Activated T-cell treated with anti-CD3 and anti-CD28 coated beads for 48 hours (primary cell): ENCODE measurements at regions not wholly inside any gene's neighbourhood (a gene's known extent, or its start where the extent isn't known, plus 50 kb on each side); places are given as distances from the start of the nearest gene placed in this dataset.
"Not testable (repeated sequence)": the region's sequence is repeated elsewhere in the genome, so short reads cannot be mapped to it uniquely, and the experiment has no call there.

Experiments
- DNase-seq: peaks from one replicate; pipeline ENCODE4 v3.0.0-alpha.2; 2020; ENCODE audit warnings: low read depth

DNA sequence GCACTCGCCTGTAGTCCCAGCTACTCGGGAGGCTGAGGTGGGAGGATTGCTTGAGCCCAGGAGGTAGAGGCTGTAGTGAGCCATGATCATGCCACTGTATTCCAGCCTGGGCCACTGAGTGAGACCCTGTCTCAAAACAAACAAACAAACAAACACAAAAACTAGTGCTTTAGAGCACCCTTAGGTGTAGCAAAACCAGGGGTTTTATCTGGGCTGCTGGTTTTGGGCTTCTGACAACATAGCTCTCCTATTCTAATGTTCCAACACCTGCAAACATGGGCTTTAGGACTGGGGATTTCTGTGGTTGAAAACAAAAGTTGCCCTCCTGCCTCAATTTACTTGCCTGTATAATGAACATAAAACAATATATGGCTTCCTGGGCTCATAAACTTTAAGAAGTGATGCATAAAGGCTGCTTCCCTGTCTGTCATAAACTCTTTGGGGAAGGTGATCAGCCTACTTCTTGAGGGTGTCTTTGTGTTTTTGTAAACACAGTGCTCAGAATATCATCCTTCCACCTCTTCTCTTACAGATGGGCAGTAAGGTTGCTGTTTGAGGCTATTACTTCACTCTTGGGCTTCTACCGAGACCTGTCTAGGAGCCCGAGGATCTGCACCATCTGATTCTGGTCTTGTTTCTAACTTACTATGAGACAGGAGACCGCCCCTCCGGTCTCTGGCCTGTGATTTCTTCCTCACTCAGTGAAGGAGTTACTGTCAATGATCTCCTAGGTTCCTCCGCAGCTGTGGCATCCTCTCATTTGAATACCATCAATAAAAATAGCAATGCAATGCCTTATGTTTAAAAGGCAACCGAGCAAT is 246.5 kb downstream of the MYCN start:
- DNase-seq: no peak

DNA sequence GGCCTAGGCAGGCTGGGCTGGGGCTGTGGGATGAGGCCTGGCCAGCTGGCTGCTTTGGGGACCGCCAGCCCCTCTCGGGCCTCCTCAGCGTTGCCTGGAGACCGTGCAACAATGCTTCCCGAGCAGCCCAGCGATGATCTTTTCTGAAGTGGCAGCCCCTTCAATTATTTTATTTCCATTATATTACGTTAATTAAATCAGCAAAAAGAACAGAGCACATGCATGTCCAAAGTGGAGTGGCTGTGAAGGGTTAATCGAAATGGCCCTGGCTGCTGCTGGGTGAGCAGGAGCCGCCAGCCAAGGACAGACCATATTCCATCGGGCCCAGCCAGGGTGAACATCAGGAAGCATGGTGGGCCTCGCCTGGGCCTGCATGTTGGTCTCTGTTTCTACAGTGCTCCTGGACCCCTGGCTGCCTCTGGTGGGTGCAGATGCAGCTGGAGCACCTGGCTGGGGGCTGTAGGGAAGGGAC is 245.5 kb downstream of the MYCN start:
- no peak for DNase-seq

DNA sequence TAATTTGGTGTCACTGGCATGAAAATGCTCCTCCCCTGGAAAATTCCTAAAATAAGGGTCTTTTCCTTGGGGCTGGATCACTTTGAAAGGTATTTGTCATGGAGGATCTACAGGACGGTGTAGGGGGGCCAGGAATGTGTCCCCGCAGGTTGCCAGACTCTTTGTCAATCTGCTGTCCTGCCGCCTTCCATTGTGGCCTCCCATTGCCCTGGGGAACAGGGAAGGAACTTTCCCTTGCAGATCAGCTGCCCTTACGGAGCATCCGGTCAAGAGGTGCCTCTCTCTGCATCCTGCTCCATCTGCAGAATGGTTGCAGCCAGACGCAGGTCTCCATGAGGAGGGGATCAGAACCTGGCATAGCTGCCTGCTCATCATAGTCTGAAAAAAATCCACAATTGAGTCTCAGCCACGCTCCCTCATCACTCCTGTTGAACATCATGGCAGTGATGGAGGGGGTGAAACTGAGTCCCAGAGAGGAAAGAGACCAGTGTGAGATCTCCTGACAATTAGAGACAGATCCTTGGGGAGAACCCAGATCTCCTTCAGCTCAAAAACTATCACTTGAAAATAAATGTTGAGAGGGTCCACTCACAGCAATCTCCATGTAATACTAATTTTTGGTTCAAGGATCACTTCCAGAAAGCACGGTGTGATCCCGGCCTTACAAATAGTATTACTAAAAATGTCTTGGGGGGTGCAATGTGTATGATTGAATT is 244.8 kb downstream of the MYCN start:
- no peak for DNase-seq

DNA sequence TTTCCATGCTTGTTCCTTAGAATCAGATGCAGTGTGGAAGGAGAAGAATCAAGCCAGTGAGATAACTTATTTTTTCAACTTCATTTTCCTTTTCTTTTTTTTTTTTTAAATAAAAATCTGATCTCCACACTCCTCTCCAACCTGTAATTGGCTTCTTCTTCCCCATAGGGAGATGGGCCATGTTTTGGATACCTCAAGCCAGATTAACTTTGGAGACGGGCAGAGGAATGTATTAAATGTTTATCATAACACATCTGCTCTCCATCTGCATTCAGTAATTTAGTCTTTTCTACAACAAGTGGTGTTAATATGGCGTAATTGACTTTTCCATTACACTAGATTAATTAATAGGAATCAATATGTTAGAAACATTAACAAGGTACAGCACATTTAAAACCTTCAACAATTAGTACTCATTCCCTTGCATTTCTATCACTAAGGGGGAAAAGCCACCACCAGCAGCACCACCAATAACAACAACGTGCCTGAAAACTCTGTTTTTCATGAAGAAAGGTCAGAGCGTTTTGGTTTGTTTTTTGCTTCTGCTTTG is 244.1 kb downstream of the MYCN start:
- no peak for DNase-seq

DNA sequence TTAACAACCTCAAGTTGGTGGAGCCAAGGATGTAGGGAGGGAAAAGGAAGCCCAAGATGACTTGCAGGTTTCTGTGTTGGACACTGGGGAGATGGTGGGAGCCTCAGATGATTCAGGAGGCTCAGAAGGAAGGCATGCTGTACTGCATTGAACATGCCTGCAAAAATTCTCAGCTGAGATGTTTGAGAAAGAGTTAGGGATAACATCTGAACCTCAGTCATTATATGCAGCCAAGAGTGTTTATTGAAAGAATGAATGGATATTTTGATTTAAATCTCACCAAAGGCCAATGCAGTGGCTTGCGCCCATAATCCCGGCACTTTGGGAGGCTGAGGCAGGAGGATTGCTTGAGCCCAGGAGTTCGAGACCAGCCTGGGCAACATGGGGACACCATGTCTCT is 243.0 kb downstream of the MYCN start:
- DNase-seq: no peak

DNA sequence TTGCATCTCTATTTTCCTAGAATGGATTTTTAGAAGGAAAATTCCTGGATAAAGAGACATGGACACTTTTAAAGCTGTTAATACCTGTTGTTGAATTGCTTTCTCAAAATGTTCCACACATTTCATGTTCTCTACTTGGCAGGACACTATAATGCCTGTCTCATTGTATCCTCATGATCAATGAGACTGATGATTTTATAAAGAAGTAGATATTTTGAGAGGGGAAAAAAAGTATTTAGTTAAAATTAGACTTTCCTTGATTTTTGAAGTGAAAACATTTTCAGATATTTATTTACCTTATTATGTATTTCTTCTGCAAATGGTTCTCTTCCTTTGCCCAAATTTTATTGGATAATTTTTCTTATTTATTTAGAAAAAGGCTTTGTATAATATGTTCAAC is 242.5 kb downstream of the MYCN start:
- no peak for DNase-seq

DNA sequence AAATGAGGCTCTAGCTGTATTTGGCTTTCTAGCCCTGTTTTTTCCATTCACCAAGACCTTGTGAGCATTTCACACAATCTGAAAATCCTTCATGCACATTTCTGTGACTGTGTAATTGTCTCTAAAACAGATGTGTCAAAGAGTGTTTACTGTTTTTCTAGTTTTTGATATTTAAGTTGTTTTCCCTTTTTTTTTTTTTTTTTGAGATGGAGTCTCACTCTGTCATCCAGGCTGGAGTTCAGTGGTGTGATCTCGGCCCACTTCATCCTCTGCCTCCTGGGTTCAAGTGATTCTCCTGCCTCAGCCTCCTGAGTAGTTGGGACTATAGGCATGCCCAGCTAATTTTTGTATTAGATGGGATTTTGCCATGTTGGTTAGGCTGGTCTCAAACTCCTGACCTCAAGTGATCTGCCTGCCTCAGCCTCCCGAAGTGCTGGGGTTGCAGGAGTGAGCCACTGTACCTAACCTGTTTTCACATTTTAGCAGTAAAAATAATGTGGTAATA is 242.0 kb downstream of the MYCN start:
- not testable (repeated sequence) for DNase-seq

DNA sequence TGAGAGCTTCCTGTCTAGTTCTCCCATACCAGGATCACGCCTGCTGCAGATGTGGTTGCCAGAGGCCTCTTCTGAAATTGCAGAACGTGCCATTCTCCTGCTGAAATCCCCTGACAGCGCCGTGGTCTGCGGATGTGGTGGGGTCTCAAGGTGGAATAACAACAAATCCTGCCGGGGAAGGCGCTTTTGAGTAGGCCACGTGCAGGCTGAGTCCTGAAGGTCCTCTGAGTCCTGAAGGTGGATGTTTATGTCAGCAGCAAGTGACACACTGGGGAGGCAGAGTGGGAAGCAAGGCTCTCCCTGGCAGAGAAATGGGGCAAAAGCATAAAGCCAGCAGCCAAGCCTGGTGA is 241.4 kb downstream of the MYCN start:
- no peak for DNase-seq

DNA sequence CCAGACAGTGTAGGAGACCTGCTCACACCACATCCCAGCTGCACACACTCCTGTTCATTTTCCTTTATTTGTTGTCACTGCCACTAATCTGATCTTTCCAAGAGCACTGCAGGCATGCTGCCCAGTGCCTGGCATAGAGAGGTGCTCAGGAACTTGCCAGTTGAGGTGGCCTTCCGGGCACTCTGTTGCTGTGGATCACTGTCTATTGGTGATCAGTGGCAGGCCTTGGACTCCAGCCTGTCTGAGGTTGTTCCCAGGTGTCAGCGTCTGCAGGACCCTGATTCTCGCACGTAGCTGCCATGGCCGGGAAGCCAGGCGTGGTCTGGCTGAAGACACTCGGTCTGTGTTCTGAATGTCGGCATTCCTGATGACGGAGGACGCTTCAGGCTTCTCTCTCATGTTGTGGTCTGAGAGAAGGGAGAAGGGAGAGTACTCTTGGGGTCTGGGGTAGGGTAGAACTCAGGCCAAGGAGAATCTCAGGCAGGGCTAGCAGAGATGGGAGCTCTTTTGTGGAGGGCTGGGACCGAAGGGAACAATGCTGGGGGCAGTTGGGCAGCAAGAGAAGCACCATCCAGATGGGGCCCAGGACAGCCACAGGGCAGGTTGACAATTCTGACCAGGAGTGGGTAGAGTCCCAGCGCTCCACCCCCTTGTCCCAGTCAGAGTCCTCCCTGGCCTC is 240.9 kb downstream of the MYCN start:
- DNase-seq: no peak

DNA sequence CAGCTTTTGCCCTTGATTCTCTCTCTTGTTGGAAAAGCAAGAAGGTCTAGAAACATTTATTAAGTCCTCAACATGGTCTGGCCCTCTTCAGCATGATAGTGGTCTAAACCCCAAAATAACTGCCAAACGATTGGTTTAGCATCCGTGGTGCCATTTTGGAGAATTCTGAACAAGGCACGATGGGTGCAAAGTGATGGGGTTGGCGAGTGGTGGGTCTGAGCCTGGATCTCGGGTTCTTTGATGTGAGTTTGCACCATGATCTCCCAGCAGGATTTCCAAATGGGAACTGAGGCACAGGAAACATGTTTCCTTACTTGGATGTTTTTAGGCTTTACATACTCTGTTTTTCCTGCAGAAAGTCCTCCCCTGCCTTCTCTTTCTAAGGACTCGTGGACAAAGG is 240.3 kb downstream of the MYCN start:
- no peak for DNase-seq

DNA sequence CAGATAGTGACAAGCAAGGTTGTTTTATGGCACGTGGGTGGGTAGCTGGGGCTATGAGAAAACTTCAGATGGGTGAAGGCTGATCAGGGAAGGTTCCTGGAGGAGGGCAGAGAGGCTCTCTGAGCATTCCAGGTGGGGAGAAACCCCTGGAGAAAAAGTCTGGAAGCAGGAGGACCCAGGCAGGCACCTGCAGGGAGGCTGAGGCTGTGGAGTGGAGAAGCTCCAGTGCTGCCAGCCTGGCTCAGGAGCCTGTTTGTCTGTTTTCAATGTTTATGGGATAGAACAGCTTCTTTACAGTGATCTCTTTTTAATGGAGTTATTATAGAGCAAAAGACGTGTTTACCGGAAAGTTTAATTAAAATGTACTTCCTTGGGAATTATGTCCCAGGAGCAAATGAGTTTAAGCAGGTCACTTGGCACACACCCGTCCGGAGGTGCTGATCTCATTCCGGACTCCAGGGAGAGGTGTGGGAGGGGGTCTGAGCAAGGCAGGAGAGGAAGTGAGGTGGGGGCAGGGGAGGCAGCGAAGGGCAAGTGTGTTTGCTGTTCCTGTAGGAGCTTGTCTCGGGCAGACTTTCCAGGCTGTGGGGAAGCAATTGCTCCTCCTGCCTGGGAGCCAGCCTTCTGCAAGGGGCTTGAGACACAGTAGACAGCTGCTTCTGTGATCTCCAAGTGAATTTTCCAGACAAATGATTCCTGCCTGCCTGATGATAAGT is 239.5 kb downstream of the MYCN start:
- no peak for DNase-seq

DNA sequence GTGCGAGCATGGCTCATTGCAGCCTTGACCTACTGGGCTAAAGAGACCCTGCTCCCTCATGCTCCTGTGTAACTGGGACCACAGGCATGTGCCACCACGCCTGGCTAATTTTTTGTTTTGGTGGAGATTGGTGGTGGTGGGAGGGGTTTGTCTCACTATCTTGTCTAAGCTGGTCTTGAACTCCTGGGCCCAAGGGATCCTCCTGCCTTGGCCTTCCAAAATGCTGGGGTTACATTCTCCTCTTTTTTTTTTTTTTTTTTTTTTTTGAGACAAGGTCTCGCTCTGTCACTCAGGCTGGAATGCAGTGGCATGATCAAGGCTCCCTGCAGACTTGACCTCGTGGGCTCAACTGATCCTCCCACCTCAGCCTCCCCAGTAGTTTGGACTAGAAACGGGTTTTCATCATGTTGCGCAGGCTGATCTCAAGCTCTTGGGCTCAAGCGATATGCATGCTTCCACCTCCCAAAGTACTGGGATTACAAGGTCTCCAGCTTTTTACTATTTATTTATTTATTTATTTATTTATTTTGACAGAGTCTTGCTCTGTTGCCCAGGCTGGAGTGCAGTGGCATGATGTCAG is 238.3 kb downstream of the MYCN start:
- DNase-seq: no peak

DNA sequence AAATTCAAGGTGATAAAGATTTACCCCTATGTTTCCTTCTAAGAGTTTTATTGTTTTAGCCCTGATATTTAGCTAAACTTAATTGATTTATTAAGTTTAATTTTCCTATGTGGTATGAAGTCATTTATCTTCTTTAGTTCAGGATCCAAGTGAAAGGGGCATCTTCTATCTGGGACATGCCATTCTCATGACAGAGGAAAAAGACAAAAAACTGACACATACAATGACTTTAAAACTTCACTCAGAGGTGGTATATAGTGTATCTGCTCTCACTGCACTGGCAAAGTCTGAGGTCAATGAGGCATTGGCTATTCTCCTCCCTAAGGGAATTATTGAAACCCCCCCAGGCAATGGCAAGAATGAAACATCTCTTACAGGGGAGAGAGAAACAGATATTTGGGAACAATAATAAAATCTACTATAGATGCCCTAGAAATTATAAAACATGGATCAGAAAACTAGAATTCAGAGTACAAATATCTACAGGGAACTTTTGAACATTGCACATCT is 237.4 kb downstream of the MYCN start:
- no peak for DNase-seq

DNA sequence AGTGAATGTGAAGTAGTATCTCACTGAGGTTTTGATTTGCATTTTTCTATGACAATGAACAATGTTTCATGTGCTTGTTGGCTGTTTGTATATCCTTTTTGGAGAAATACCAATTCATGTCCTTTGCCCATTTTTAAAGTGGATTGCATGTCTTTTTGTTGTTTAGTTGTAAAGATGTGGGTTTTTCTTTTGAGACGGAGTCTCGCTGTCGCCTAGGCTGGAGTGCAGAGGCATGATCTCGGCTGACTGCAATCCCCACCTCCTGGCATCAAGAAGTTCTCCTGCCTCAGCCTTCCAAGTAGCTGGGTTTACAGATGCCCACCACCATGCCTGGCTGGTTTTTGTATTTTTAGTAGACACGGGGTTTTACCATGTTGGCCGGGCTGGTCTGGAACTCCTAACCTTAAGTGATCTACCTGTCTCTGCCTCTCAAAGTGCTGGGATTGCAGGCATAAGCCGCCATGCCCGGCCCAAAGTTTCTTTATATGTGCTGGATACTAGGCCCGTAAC is 236.7 kb downstream of the MYCN start:
- no peak for DNase-seq

DNA sequence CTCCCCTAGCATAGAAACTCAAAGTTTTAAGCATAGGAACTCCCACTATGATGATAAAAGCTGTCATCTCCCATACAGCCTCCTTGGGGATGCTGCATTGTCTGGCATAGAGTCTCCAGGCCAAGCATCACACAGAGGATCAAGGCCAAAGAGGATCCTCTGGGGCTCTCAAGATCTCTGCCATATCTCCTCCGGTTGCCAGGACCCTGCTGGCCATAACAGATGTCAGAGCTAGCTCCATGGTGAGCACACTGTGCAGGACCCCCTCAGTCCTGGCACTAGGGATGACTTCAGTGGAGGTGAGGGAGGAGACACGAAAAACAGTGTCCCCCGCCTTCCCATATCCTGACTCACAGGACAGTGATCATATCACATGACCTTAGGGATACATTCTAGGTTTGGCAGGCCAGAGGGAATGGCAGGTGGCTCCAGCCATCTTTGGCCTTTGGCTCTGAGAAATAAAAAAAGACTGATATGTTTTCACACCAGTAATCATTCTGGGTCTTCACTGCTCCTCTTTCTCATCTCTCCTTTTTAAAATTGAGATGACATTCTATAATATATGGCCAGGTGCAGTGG is 235.0 kb downstream of the MYCN start:
- DNase-seq: no peak

DNA sequence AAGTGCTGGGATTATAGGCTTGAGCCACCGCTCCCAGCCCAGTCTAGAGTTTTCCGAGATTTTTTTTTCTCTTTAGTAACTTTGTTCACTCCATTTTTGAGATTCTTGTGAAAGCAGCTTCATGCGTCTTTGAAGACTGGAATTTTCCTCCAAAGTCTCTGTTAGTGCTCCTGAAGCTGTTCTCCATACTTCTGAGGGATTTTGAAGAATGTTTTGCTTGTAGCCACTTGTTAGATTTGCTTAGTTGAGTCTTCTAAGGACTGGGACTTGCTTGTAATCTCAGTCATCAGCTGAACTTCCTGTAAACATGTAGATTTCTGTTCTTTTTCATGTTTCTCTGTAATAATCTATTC is 234.3 kb downstream of the MYCN start:
- DNase-seq: no peak

DNA sequence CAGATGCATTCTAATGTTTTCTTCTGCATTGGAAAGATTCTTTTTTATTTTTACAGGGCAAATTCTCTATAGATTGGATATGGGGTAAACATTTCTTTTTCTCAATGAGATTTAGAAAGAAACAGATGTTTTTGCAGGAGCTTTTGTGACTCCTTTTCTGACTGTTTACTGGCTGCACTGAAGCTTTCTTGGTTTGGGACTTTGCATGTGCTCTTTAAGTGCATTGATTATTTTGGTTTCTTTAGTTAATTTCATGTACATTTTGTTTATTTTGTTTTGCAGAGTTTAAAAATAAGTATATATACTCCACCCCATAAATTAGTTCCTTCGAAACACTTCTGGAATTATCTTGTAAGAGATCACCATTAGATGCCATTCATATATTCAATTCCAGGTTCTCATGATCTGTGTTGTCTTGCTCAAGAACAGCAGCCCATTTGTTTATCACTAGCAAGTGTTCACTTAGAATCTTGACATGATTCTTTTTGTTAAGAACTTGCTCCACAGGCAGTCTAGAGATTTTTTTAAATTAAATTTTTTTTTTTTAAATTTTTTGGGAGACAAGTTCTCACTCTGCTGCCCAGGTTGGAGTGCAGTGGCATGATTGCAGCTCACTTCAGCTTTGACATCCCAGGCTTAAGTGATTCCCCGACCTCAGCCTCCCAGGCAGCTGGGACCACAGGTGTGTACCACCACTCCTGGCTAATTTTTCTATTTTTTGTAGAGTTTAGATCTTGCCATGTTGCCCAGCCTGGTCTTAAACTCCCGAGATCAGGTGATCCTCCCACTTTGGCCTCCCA is 233.7 kb downstream of the MYCN start:
- no peak for DNase-seq

DNA sequence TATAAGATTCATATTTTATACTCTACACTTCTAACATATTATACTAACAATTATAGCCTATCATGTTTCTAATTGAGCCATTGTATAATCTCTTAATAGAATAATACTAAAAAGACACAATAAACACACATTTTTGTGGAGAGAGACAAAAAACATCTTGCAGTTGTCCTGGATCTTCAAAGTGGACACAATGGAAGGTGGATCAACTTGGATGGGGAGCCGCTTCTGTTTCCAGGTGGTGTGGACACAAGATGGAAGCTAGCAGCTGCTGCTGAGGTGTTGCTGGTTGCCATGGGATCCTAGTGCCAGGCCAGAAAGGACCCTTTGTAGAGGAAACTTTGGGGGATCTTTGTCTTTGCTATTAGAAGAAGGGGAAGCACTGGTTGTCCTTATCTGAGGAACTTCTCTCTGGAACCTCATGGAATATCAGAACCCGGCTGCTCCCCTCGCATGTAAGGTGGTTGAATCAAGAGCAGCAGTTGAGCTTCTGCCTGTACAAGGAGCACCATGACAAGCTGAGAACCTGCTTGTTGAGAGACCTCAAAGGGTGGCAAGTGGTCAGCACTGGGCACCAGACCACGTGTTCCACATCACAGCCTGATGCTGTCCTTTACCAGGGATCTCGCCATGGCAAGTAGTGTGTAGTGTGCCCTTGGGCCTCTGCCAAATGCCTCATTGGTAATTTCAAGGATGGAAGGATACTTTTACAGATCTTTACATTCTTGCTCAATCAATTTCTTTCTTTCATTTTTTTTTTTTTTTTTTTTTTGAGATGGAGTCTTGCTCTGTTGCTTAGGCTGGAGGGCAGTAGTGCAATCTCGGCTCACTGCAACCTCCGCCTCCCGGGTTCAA is 232.2 kb downstream of the MYCN start:
- no peak for DNase-seq

DNA sequence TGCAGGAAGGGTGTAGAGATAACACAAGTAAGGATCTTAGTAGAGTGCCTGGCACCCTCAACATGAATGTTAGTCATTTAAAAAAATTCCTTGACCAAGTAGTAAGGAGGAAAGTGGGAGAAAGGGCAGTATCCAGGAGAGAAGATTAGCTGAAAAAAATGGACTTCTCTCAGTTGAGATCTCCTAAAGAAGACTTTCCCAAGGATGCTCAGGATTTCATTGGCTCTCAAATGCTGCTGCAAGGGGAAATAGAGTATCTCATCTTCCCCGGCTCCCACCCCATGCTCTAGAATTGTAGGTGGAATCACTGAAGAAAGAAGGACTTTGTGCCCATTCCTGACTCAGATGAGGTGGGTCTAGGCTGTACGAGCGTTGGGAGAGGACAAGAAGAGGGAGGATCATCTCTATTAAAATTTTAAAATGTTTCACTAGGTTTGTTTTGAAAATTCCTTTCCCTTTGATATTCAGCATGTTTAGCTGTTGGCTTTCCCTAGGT is 231.1 kb downstream of the MYCN start:
- DNase-seq: no peak
